Endothelial cell of umbilical vein (primary cell): ENCODE measurements at regions not wholly inside any gene's neighbourhood (a gene's known extent, or its start where the extent isn't known, plus 50 kb on each side); places are given as distances from the start of the nearest gene placed in this dataset.

Source experiments
- CTCF ChIP-seq, 2 donors: IDR thresholded peaks; 1 replicate in 1 of 2; 2 replicates in 1 of 2; pipeline ENCODE4 v1.5.1; 2011; ENCODE audit warnings: low read length in 2 of 2, mild to moderate bottlenecking in 2 of 2, moderate library complexity in 2 of 2, control low read depth in 1 of 2, inconsistent platforms in 1 of 2, low read depth in 1 of 2; ENCODE audit not compliant: insufficient read depth in 1 of 2; ENCODE audit errors: extremely low read depth in 1 of 2
- EZH2 ChIP-seq: IDR thresholded peaks from 2 replicates; pipeline ENCODE4 v1.6.1; 2012; ENCODE audit warnings: borderline replicate concordance, low read depth, mild to moderate bottlenecking, moderate library complexity, low read length, inconsistent platforms; ENCODE audit not compliant: severe bottlenecking
- FOS ChIP-seq: IDR thresholded peaks from 2 replicates; pipeline ENCODE4 v1.6.1; 2011; ENCODE audit warnings: mild to moderate bottlenecking, low read length, moderate library complexity, borderline replicate concordance; ENCODE audit not compliant: insufficient read depth
- GATA2 ChIP-seq: IDR thresholded peaks from 2 replicates; pipeline ENCODE4 v1.7.0; 2011; ENCODE audit warnings: low read depth, mild to moderate bottlenecking, moderate library complexity, mixed read lengths, low read length; ENCODE audit not compliant: insufficient read length, insufficient read depth
- JUN ChIP-seq: IDR thresholded peaks from 2 replicates; pipeline ENCODE4 v1.6.1; 2011; ENCODE audit warnings: borderline replicate concordance, low read depth; ENCODE audit not compliant: insufficient read length, insufficient read depth
- MAX ChIP-seq: IDR thresholded peaks from 2 replicates; pipeline ENCODE4 v1.6.1; 2011; ENCODE audit not compliant: insufficient read depth, insufficient read length
- MYC ChIP-seq: IDR thresholded peaks from one replicate; pipeline ENCODE4 v1.6.1; 2011; ENCODE audit warnings: mild to moderate bottlenecking, low read depth, low read length
- POLR2A ChIP-seq: IDR thresholded peaks from 2 replicates; pipeline ENCODE4 v1.6.1; 2012; ENCODE audit warnings: low read depth, mild to moderate bottlenecking, control low read depth, low read length
- POLR2AphosphoS5 ChIP-seq: IDR thresholded peaks from 2 replicates; pipeline ENCODE4 v1.6.1; 2012; ENCODE audit warnings: low read depth, mild to moderate bottlenecking, control low read depth, low read length, moderate library complexity; ENCODE audit not compliant: insufficient read depth

DNA sequence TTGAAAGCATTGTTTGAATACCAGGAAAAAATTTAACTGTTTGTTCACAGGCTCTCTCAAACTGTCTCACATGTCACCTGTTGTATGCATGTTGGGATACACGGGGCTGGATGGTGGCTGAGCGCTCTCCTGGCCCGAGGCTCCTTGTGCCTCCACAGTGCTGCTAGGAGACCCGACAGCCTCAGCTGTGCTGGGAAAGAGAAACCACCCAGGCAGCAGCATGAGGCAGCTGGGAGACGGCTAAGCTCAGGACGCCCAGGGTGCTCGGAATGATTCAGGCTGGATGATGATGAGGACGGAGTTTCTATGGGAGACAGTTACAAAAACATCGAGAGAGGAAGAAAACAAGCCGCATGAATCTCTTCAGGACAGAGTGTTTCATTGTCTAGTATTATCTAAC lies 278.0 kb upstream of the CDH4 start:
- no peak for TF ChIP-seq POLR2AphosphoS5
- TF ChIP-seq POLR2A: no peak
- no peak for TF ChIP-seq CTCF (IDR thresholded peaks at IDR 0.05; ENCODE audit: extremely low read depth in 1 of 2, insufficient read depth in 1 of 2, low read depth in 1 of 2, low read length in 2 of 2)
- TF ChIP-seq EZH2: no peak
- no peak for TF ChIP-seq FOS
- TF ChIP-seq MAX: no peak
- no peak for TF ChIP-seq MYC
- no peak for TF ChIP-seq JUN
- TF ChIP-seq GATA2: no peak
